DMS114 treated with DMSO at 0.1 percent for 48 hours (cell line): ENCODE measurements at regions not wholly inside any gene's neighbourhood (a gene's known extent, or its start where the extent isn't known, plus 50 kb on each side); places are given as distances from the start of the nearest gene placed in this dataset.

ENCODE experiments used
- DNase-seq: peaks from one replicate; lab custom pipeline; 2025; ENCODE audit not compliant: unreplicated experiment; lab: John Stamatoyannopoulos, UW

DNA sequence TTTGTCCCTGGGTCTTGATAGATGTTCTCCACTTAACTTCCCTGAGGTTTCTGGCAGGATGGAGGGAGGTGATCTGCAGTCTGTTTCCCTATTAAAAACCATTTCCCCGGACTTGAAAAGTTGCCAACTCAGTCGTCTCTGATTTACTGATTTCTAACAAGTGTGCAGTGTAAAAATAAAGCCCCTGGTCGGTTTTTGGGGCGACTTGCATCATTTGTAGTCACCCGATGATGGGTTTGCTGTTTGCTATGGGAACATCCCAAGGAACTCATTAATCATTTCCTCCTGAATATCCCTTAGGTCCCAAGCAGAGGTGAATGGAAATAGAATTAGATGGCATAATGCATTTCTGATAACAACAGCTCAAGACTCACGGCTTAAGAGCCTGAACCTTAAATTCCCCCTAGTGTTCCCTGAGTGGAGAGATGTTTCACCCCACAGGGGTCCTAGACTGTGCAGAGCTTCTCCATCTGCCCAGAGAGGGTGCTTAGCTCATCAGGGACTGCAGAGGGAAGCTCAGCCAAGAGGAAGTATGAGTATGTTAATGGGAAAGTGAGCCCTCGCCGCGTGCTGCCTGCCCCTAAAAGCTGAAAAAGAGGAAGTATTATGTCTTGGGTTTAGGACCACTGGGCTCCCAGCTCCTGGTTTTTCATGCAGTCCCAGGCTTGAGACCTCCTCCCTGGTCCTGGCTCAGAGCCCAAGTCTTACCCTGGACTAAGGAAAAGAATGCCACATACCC lies 115.1 kb upstream of the DAP start:
- DNase-seq, result no peak

DNA sequence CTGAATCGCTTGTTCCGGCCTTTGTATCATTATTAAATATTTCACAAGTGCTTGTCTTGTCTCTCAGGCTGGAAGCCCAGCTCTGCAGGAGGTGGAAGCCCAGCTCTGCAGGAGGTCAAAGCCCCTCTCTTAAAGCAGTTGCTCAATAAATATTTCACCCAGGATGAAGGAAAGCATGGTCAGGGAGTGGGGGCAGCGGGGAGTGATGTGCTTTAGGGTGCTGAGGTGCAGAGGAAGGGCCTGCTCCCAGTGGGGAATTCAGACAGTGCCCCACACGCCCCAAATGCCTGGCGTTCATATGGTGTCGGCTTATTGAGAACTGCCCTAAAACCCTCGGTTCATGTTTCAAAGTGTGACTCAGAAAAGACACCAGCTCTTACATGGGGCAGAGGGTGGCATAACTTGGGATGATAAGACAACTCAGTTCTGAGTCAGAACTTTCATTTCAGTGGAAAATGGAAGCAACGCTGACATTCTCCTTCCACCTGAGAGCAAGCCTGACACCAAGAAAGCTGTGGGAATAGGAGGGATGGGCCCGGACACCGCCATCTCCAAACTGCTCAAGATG lies 114.3 kb upstream of the DAP start:
- DNase-seq, result no peak

DNA sequence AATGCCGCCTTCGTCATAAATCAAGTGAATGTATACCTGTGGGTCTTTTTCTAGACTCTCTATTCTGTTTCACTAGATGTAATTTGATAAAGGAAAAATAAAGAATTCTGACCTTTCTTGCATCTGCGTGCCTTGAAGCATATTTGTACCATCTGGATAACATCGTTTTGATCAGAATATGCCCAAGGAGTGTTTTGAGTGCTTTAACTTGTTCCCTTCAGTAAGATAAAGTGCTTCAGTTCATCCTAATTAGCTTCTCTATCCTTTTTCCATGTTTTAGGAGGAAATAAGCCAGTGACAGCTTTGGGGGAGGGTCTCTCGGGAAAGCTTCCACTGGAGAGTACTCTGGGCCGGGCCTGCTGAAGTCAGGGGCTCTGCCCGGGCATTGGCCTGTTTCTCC lies 113.5 kb upstream of the DAP start:
- DNase-seq, result no peak

DNA sequence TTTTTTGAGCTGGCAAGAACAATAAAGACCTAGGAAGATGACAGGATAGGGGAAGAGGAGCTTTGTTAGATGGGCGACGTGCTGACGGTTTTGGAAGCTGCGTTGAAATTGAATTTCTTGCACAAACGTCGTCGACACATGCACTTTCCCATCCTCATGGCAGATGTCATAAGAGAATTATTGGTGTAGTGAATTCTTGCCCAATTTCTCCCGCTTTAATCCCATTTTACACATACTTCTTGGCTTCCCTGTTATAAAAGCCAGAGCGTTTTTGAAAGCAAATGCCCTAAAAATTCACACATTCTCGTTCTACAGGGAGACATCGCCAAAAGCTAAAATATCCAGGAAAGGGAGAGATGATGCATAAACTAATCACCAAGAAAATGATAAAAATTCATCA lies 109.8 kb upstream of the DAP start:
- DNase-seq, result no peak

DNA sequence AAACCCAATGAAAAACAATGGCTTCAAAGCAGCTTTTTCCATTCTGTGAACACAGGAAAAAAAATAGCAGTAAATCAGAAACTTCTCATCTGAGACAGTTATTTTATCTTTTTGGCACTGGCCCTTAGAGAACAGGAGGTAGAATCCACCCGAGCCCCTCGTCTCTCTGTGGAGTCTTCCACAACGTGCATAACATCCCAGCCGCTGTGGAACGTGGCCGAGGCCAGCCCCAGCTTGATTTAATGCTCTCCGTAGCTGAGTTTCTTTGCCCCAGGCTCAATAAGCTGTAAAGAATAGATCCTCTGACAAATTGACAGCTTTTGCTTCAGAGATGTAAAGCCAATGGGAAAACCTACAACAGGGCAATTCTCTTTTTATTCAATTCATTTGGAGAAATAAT lies 107.9 kb upstream of the DAP start:
- DNase-seq, result no peak

DNA sequence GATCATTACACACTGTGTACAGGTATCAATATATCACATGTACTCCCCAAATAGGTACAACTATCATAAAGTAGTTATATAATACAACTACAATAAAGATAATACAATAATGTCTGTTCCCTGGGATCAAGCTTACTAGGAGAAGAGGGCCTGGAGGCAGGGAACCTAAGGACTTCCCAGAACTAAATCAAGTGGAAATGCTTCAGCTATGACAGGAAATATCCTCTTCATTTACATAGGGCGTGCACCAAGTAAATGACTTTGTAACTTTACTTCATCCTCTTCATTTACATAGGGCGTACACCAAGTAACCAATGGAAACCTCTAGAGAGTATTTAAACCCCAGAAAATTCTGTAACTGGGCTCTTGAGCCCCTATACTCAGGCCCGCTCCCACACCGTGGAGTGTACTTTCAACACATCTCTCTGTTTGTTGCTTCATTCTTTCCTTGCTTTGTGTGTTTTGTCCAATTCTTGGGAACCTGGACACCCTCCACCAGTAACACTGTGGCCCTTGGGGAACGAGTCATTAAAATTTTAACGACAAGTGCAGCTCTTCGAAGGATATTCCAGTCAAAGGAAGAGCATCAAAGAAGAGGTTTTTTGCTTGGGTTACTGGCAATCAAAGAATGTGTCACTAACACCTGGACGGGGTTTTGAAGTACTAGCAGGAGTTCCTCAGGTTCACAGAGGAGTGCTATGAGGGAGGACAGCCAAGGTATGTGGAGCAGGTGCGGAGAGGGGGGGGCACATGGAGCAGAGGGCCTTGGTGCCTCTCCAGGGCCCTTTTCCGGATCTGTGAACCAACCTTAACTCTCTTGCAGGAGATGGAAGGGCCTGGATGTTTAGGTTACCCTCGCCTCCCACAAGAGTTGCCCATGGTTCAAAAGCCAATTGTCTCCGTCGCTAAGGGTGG lies 106.6 kb upstream of the DAP start:
- DNase-seq, result no peak

GRCh38 chr5:10866913-10867312 lies 105.9 kb upstream of the DAP start:
- DNase-seq, result no peak

GRCh38 chr5:10863763-10864383 lies 102.8 kb upstream of the DAP start:
- DNase-seq, result peak; percentile 5

- no peak for DNase-seq
These were observed 101.1 kb upstream of the DAP start for GRCh38 chr5:10862085-10862484.

DNA sequence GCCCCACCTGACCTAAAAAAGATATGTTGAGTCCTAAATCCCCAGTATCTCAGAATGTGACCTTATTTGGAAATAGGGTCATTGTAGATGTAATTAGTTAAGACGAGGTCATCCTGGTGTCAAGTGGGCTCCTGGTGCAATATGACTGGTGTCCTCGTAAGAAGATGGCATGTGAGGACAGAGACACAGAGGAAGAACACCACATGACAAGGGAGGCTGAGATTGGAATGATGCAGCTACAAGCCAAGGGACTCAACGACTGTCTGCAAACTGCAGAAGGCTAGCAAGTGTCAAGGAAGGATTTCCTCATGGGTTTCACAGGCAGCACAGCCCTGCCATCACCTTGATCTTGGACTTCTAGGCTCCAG lies 100.4 kb upstream of the DAP start:
- no peak for DNase-seq

- DNase-seq, result no peak
These were observed 99.8 kb upstream of the DAP start for GRCh38 chr5:10860645-10861422.

- no peak for DNase-seq
These were observed 99.1 kb upstream of the DAP start for GRCh38 chr5:10860196-10860543.

GRCh38 chr5:10859393-10860195 lies 98.6 kb upstream of the DAP start:
- no peak for DNase-seq

- no peak for DNase-seq
These were observed 97.9 kb upstream of the DAP start for GRCh38 chr5:10858945-10859344.

DNA sequence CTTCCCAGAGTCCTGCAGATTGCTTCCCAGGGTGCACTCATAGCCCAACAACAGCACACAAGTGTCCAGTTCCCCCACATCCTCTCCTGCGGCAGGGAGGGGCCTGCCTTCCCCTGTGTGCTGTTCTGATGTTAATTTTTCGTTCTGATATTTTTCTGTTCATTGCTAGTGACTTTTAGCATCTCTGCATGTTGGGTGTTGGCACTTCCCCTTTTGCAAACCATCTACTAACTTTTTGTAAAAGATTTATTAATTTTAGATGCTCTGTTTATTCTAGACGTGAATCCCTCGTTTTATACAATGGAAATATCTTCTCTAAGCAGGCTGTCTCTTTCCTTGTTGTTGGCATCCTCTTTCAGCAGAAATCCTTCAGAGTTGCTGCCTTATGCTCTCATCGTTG lies 97.3 kb upstream of the DAP start:
- DNase-seq, result no peak

DNA sequence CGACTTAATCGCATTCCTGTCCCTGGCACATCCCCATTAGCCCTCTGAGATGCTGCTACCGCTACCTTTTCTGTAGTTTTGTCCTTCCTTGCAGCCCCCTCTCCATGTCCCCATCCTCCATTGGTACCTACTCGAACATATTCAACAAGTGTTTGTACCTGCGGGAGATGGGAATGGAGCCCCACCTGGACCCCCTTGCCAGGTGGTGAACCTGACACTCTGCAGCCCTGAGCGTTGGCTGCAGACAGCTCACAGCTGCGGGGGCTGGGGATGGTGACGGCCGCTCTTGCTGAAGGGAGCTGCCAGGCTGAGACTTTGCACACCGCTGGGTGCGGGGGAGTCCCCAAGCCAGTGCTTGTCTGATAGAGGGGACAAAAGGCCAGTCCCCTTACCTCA lies 96.3 kb upstream of the DAP start:
- DNase-seq, result no peak

DNA sequence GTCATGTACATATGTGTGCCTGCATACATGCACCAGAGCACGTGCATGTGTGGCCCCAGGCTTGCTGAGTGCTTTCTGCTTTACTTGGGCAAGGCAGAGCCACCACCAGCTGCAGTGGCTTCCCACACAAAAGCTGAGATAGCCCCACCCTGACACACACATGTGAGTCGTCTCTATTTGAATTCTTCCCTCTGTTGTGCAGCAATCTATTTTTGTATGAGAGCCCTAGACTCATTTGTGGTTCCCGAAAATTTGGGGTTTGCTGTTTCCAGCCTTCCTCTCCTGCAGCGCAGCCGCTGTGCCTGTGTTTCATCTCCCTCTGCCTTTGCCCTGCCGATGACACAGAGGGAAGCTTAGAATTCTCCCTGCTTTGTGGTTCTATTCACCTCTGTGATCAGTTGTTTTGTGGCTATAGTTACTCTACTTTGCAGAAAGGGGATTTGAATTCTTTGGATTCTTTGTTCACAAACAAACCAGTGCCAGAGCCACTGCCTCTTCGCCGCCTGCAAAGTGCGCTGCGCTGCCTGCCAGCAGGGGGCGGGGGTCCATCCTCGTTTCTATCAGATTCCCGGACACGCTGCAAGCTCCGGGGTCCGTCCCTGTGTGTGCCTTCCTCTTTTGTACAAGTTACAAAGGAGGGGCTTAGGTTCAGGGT lies 95.8 kb upstream of the DAP start:
- peak; percentile 6 for DNase-seq

- no peak for DNase-seq
These were observed 95.0 kb upstream of the DAP start for GRCh38 chr5:10856071-10856470.

GRCh38 chr5:10854506-10855277 lies 93.7 kb upstream of the DAP start:
- no peak for DNase-seq
